OCI-LY3 (cell line): ENCODE measurements at regions not wholly inside any gene's neighbourhood (a gene's known extent, or its start where the extent isn't known, plus 50 kb on each side); places are given as distances from the start of the nearest gene placed in this dataset.
A peak's percentile ranks its signal among the peaks of the same experiment; 100 is the strongest.
"Not testable (repeated sequence)": the region's sequence is repeated elsewhere in the genome, so short reads cannot be mapped to it uniquely, and the experiment has no call there.

ENCODE experiments used
- H2AFZ ChIP-seq: fragments of 200-600, 300-600 bp; shearing (Covaris generic); 2 replicates; pipeline ENCODE4 v1.6.0; 2014; ENCODE audit warnings: antibody characterized with exemption, low read depth, low read length
- H3K27ac ChIP-seq: fragments of 200-600, 300-600 bp; sonication (generic); 2 replicates; pipeline ENCODE4 v1.5.1; 2014; ENCODE audit warnings: mild to moderate bottlenecking, low read length, moderate library complexity, mixed read lengths
- H3K27me3 ChIP-seq: fragments of 200-600, 300-600 bp; sonication (generic); 2 replicates; pipeline ENCODE4 v1.6.1; 2014; ENCODE audit warnings: low read depth, low read length, mixed read lengths
- H3K36me3 ChIP-seq: fragments of 200-600, 300-600 bp; sonication (generic); replicated peaks from 2 replicates; pipeline ENCODE3; 2014; ENCODE audit warnings: low read depth, low read length, mixed read lengths
- H3K4me1 ChIP-seq: fragments of 300-600, 200-600 bp; sonication (generic); 2 replicates; pipeline ENCODE4 v1.6.1; 2014; ENCODE audit warnings: low read length, mixed read lengths
- H3K4me2 ChIP-seq: fragments of 200-600, 300-600 bp; sonication (generic); 2 replicates; pipeline ENCODE4 v1.6.1; 2014; ENCODE audit warnings: low read length, mixed read lengths
- H3K4me3 ChIP-seq: fragments of 300-600, 200-600 bp; sonication (generic); 2 replicates; pipeline ENCODE4 v1.5.1; 2014; ENCODE audit warnings: antibody characterized with exemption, mild to moderate bottlenecking, low read length, moderate library complexity
- H3K79me2 ChIP-seq: fragments of 300-600, 200-600 bp; shearing (Covaris generic); 2 replicates; pipeline ENCODE4 v1.6.1; 2014; ENCODE audit warnings: mild to moderate bottlenecking, low read length, mixed read lengths
- H3K9ac ChIP-seq: fragments of 300-600, 200-600 bp; shearing (Covaris generic); 2 replicates; pipeline ENCODE4 v1.6.0; 2014; ENCODE audit warnings: mild to moderate bottlenecking, low read length, moderate library complexity
- H3K9me3 ChIP-seq: fragments of 200-600, 300-600 bp; shearing (Covaris generic); 2 replicates; pipeline ENCODE4 v1.6.1; 2014; ENCODE audit warnings: low read length, mixed read lengths; ENCODE audit not compliant: insufficient read depth
- H4K20me1 ChIP-seq: fragments of 200-600, 300-600 bp; sonication (generic); 2 replicates; pipeline ENCODE4 v1.6.1; 2016; ENCODE audit warnings: low read length, mixed read lengths; ENCODE audit not compliant: insufficient read depth
- EZH2phosphoT487 ChIP-seq: fragments of 200-600 bp; shearing (Covaris generic); IDR thresholded peaks from 2 replicates; pipeline ENCODE4 v1.6.1; 2018; ENCODE audit warnings: antibody characterized with exemption, mixed run types, low read depth
- TF ChIP-seq, protein P1 (sequence below): fragments of 200-600, 300-600 bp; sonication (generic); IDR thresholded peaks from 2 replicates; pipeline ENCODE4 v1.5.1; 2014; ENCODE audit warnings: antibody characterized with exemption, low read length, low read depth

GRCh38 chr17:30722114-30722780, 102.2 kb downstream of the CRLF3 start:
- H2AFZ ChIP-seq, H3K9me3 ChIP-seq, H3K4me2 ChIP-seq, H3K4me3 ChIP-seq, H3K27ac ChIP-seq, H3K4me1 ChIP-seq, H3K36me3 ChIP-seq, H3K9ac ChIP-seq, H3K27me3 ChIP-seq: not testable (repeated sequence)
- peaks cover 36% of the 10 kb centered on the region for H3K79me2 ChIP-seq
- peaks cover 22% of the 10 kb centered on the region for H4K20me1 ChIP-seq

DNA sequence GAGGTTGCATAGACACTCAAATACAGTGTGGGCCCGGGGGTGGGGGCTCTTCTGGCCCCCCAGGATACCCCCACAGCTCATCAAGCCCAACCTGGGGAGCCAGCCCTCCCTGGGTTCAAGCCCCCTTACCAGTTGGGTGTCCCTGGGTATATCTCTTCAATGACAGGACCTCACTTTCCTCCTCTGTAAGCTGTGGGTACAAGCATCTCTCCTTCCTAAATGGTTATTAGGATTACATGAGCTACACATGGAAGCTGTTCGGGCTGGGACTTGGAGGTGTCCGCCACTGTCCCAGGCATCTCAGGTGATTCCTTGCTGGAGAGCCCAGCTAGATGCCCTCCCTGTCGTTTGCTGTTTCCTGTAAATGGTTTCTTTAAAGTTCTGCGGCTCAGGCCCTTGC, 103.5 kb downstream of the CRLF3 start:
- H2AFZ ChIP-seq, H3K4me1 ChIP-seq, H3K9me3 ChIP-seq, H3K9ac ChIP-seq, H3K27me3 ChIP-seq, H3K27ac ChIP-seq, H3K4me2 ChIP-seq, H3K36me3 ChIP-seq, H3K4me3 ChIP-seq: not testable (repeated sequence)
- Histone ChIP-seq H3K79me2 (peaks cover 44% of the 10 kb centered on the region), H4K20me1 (peaks cover 32% of the 10 kb centered on the region)

DNA sequence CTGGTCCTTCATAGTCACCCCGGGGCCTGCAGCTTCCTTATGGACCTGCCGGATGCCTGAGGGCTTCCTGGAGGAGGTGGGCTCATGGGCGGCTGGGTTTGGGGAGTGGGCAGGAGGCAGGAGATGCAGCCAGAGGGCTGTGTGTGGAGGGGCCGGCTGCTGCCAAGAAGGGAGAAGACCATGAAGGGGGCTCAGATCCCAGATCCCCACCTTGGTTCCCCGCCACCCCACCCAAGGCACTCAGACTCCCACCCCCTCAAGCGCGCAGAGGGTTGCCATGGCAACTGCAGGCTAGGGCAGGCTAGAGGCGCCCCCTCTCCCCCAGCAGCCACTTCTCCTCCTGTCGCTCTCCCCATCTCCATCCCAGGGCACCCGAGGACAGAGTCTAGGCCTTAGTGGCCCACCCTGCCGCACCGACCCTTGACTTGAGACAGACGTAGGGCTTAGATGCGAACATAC, 104.5 kb downstream of the CRLF3 start:
- H3K4me2 ChIP-seq = no peak overlapping the region
- H3K4me3 ChIP-seq = no peak overlapping the region
- H3K27me3 ChIP-seq = no peaks in the 10 kb centered on the region
- H3K9me3 ChIP-seq = no peaks in the 10 kb centered on the region
- no peak overlapping the region for H2AFZ ChIP-seq
- H3K4me1 ChIP-seq = no peaks in the 10 kb centered on the region; the same call in 1 of the 2 replicates
- no peak overlapping the region for H3K27ac ChIP-seq
- no peaks in the 10 kb centered on the region for H3K36me3 ChIP-seq
- peaks cover 35% of the 10 kb centered on the region for H4K20me1 ChIP-seq
- H3K9ac ChIP-seq = no peak overlapping the region
- no peak for TF ChIP-seq EZH2phosphoT487
- TF ChIP-seq, protein P1, sequence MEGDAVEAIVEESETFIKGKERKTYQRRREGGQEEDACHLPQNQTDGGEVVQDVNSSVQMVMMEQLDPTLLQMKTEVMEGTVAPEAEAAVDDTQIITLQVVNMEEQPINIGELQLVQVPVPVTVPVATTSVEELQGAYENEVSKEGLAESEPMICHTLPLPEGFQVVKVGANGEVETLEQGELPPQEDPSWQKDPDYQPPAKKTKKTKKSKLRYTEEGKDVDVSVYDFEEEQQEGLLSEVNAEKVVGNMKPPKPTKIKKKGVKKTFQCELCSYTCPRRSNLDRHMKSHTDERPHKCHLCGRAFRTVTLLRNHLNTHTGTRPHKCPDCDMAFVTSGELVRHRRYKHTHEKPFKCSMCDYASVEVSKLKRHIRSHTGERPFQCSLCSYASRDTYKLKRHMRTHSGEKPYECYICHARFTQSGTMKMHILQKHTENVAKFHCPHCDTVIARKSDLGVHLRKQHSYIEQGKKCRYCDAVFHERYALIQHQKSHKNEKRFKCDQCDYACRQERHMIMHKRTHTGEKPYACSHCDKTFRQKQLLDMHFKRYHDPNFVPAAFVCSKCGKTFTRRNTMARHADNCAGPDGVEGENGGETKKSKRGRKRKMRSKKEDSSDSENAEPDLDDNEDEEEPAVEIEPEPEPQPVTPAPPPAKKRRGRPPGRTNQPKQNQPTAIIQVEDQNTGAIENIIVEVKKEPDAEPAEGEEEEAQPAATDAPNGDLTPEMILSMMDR = no peak
- H3K79me2 ChIP-seq = peaks cover 48% of the 10 kb centered on the region

GRCh38 chr17:30719131-30719973, 105.1 kb downstream of the CRLF3 start:
- not testable (repeated sequence) for H3K4me2 ChIP-seq, H3K36me3 ChIP-seq, H3K9me3 ChIP-seq, H2AFZ ChIP-seq, H3K27ac ChIP-seq, H3K4me3 ChIP-seq, H3K27me3 ChIP-seq, H3K4me1 ChIP-seq, H3K9ac ChIP-seq
- Histone ChIP-seq H4K20me1 (peaks cover 40% of the 10 kb centered on the region), H3K79me2 (peaks cover 55% of the 10 kb centered on the region)
- TF ChIP-seq, protein P1 = peak; percentile 57

DNA sequence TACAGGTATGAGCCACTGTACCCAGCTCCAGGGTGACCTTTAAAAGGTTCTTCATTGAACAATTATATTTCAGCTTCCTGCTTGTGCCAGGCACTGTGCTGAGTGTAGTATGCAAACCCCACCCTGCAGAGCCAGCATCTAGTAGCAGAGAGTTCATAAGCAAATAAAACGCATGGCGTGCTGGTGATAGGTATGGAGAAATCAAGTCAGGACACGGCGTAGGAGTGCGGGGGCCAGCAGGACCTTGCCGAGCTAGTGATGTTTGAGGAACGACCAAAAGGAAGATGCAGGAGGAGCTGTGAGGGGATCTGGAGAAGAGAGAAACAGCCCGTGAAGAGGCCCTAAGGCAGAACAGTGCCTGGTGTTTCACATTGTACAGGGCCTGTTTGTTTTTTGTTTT, 105.8 kb downstream of the CRLF3 start:
- H3K4me3 ChIP-seq, H3K27ac ChIP-seq, H3K27me3 ChIP-seq, H3K9ac ChIP-seq, H3K4me1 ChIP-seq, H3K4me2 ChIP-seq, H3K36me3 ChIP-seq, H3K9me3 ChIP-seq, H2AFZ ChIP-seq: not testable (repeated sequence)
- Histone ChIP-seq H4K20me1 (peaks cover 41% of the 10 kb centered on the region), H3K79me2 (peaks cover 60% of the 10 kb centered on the region)

DNA sequence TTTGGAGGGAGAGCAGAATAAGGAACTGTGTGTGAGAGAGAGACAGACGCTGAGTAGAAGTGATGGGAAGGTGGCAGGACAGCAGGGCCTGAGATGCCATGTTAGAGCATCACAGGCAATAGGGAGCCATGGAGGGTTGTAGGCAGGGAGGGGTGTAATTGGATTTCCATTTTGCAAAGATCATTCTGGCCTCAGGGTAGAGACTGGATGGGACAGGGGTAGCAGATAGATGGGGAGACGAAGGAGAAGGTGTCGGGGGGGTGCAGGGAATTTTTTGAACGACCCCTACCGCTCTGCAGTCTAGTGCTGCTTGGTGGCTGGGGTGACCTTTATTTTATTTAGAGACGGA, 106.4 kb downstream of the CRLF3 start:
- not testable (repeated sequence) for H3K9me3 ChIP-seq, H3K36me3 ChIP-seq, H3K9ac ChIP-seq, H3K27ac ChIP-seq, H3K27me3 ChIP-seq, H3K4me3 ChIP-seq, H2AFZ ChIP-seq, H3K4me1 ChIP-seq, H3K4me2 ChIP-seq
- H4K20me1 ChIP-seq = peaks cover 46% of the 10 kb centered on the region
- peaks cover 66% of the 10 kb centered on the region for H3K79me2 ChIP-seq
